Astrocyte of the cerebellum (primary cell): ENCODE measurements at regions not wholly inside any gene's neighbourhood (a gene's known extent, or its start where the extent isn't known, plus 50 kb on each side); places are given as distances from the start of the nearest gene placed in this dataset.
"Not testable (repeated sequence)": the region's sequence is repeated elsewhere in the genome, so short reads cannot be mapped to it uniquely, and the experiment has no call there.

Source experiments
- DNase-seq: peaks from one replicate; pipeline ENCODE4 v3.0.0-alpha.2; 2011; ENCODE audit warnings: low read depth
- H3K4me3 ChIP-seq: 2 replicates; pipeline ENCODE4 v1.5.1; 2011; ENCODE audit warnings: mild to moderate bottlenecking, low read depth, low read length, moderate library complexity
- CTCF ChIP-seq: IDR thresholded peaks from 2 replicates; pipeline ENCODE4 v1.5.1; 2012; ENCODE audit warnings: low read length, low read depth, moderate library complexity, mild to moderate bottlenecking; ENCODE audit errors: missing control alignments
- in situ Hi-C: cut with HindIII; loops from 2 replicates; pipeline ENCODE4 v1.10.0; 2017; ENCODE audit warnings: low sequenced_read_pairs

GRCh38 chr5:36452424-36453006 lies 150.8 kb upstream of the RANBP3L start:
- H3K4me3 ChIP-seq: no peak overlapping the region
- in situ Hi-C loops: no loop called here
- DNase-seq: no peak
- no peak for TF ChIP-seq CTCF

GRCh38 chr5:36457511-36458270 lies 148.7 kb upstream of the SLC1A3 start:
- no peak for TF ChIP-seq CTCF
- in situ Hi-C loops: no loop called here
- DNase-seq: peak; percentile 91
- H3K4me3 ChIP-seq: no peak overlapping the region

GRCh38 chr5:36458746-36459145 lies 147.7 kb upstream of the SLC1A3 start:
- H3K4me3 ChIP-seq: no peak overlapping the region
- in situ Hi-C loops: no loop called here
- DNase-seq: no peak
- no peak for TF ChIP-seq CTCF

- H3K4me3 ChIP-seq: no peak overlapping the region
- DNase-seq: no peak
- in situ Hi-C loops: no loop called here
- TF ChIP-seq CTCF: peak; percentile 33
These were observed 146.9 kb upstream of the SLC1A3 start for GRCh38 chr5:36459176-36460135.

- no peak for TF ChIP-seq CTCF
- in situ Hi-C loops: no loop called here
- no peak for DNase-seq
- no peak overlapping the region for H3K4me3 ChIP-seq
These were observed 143.9 kb upstream of the SLC1A3 start for GRCh38 chr5:36462295-36463021.

- H3K4me3 ChIP-seq, in situ Hi-C loops, DNase-seq: not testable (repeated sequence)
These were observed 130.5 kb upstream of the SLC1A3 start for GRCh38 chr5:36475942-36476341.
